ENCODE measurements at regions not wholly inside any gene's neighbourhood (a gene's known extent, or its start where the extent isn't known, plus 50 kb on each side); places are given as distances from the start of the nearest gene placed in this dataset.
A peak's percentile ranks its signal among the peaks of the same experiment; 100 is the strongest.

- DNase-seq = no peak
These were observed 123.7 kb upstream of the SPRED1 start for GRCh38 chr15:38128921-38129320.

More at GRCh38 chr15:38128921-38129320, 123.7 kb upstream of the SPRED1 start:
- ChIA-PET CTCF (interaction anchor here (0.5 kb wide), 1 partner anchor 146 kb away, joined by 3 read pairs; no protein-coding TSS in a partner anchor), POLR2A (no interaction called here)
- H3K9ac ChIP-seq = peak overlapping the region; percentile 15; the same call in 1 of the 2 replicates
- H3F3A ChIP-seq (replicated peaks; ENCODE audit: insufficient read depth) = peaks cover 28% of the 10 kb centered on the region
- no peaks in the 10 kb centered on the region for H3K36me3 ChIP-seq (replicated peaks in 1 of 2; ENCODE audit: control insufficient read depth in 1 of 2, insufficient read depth in 2 of 2, low read length in 1 of 2)
- H3K4me3 ChIP-seq (ENCODE audit: low read depth in 2 of 2, low read length in 1 of 2) = no peak overlapping the region
- no peaks in the 10 kb centered on the region; the same call in 1 of the 2 replicates for H3K9me2 ChIP-seq
- no peaks in the 10 kb centered on the region for H3K27me3 ChIP-seq (ENCODE audit: insufficient read depth)
- no peaks in the 10 kb centered on the region for H4K20me1 ChIP-seq (ENCODE audit: insufficient read depth)
- no peaks in the 10 kb centered on the region; the same call in 1 of the 2 replicates for H3K9me3 ChIP-seq
- peak overlapping the region; percentile 64 to 90 for H3K27ac ChIP-seq (ENCODE audit: low read depth in 2 of 2, low read length in 1 of 2)
- H3K79me2 ChIP-seq (ENCODE audit: insufficient read depth) = no peaks in the 10 kb centered on the region
- TF ChIP-seq MXI1 (IDR thresholded peaks at IDR 0.05; ENCODE audit: low read depth, low read length) (no peak), TEAD4 (IDR thresholded peaks at IDR 0.05; ENCODE audit: borderline replicate concordance, insufficient read depth) (no peak), RFX5 (IDR thresholded peaks at IDR 0.05; ENCODE audit: low read length) (no peak), ZBTB33 (IDR thresholded peaks at IDR 0.05; ENCODE audit: borderline replicate concordance, low read depth) (no peak), FOXM1 (IDR thresholded peaks at IDR 0.05; ENCODE audit: low read depth) (no peak), SIN3A (IDR thresholded peaks at IDR 0.05; ENCODE audit: borderline replicate concordance, low read depth, low read length) (no peak), USF2 (IDR thresholded peaks at IDR 0.05; ENCODE audit: borderline replicate concordance, low read depth, low read length) (no peak), FOSL2 (IDR thresholded peaks at IDR 0.05; ENCODE audit: borderline replicate concordance, low read depth) (no peak), TCF12 (IDR thresholded peaks at IDR 0.05) (no peak), MEF2A (IDR thresholded peaks at IDR 0.05; ENCODE audit: borderline replicate concordance, low read depth) (no peak), CHD2 (IDR thresholded peaks at IDR 0.05; ENCODE audit: low read length, partially characterized antibody) (no peak), NRF1 (IDR thresholded peaks at IDR 0.05; ENCODE audit: low read depth, low read length) (no peak), RAD21 (IDR thresholded peaks at IDR 0.05; ENCODE audit: low read length) (no peak), GATA2 (CRISPR knock-in tag; IDR thresholded peaks at IDR 0.05) (no peak), TAF1 (IDR thresholded peaks at IDR 0.05; ENCODE audit: borderline replicate concordance, low read depth, low read length) (no peak), FOXJ3 (CRISPR knock-in tag; IDR thresholded peaks at IDR 0.05) (no peak)
- TF ChIP-seq, protein P1, sequence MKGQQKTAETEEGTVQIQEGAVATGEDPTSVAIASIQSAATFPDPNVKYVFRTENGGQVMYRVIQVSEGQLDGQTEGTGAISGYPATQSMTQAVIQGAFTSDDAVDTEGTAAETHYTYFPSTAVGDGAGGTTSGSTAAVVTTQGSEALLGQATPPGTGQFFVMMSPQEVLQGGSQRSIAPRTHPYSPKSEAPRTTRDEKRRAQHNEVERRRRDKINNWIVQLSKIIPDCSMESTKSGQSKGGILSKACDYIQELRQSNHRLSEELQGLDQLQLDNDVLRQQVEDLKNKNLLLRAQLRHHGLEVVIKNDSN (IDR thresholded peaks at IDR 0.05; ENCODE audit: borderline replicate concordance, low read depth) = no peak
- TF ChIP-seq, protein P2, sequence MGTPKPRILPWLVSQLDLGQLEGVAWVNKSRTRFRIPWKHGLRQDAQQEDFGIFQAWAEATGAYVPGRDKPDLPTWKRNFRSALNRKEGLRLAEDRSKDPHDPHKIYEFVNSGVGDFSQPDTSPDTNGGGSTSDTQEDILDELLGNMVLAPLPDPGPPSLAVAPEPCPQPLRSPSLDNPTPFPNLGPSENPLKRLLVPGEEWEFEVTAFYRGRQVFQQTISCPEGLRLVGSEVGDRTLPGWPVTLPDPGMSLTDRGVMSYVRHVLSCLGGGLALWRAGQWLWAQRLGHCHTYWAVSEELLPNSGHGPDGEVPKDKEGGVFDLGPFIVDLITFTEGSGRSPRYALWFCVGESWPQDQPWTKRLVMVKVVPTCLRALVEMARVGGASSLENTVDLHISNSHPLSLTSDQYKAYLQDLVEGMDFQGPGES (IDR thresholded peaks at IDR 0.05; ENCODE audit: low read depth, low read length) = no peak
- TF ChIP-seq, protein P3, sequence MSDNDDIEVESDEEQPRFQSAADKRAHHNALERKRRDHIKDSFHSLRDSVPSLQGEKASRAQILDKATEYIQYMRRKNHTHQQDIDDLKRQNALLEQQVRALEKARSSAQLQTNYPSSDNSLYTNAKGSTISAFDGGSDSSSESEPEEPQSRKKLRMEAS (IDR thresholded peaks at IDR 0.05; ENCODE audit: low read depth) = no peak
- H2AFZ ChIP-seq (ENCODE audit: low read depth) = peak overlapping the region; percentile 62; the same call in 1 of the 2 replicates
- peak overlapping the region; percentile 69; the same call in 1 of the 2 replicates for H3K4me2 ChIP-seq
- 80% methylated on average over 2 of the region's 2 CpGs for WGBS (ENCODE audit: low lambda C conversion rate)
- H3K4me1 ChIP-seq (ENCODE audit: control insufficient read depth in 1 of 2, insufficient read depth in 2 of 2, low read depth in 1 of 2, low read length in 1 of 2) = peaks cover 15 to 26% of the 10 kb centered on the region in 2 experiments

Measured in SK-N-SH (cell line).